ENCODE measurements at regions not wholly inside any gene's neighbourhood (a gene's known extent, or its start where the extent isn't known, plus 50 kb on each side); places are given as distances from the start of the nearest gene placed in this dataset.

GRCh38 chrX:55813150-55813549 lies 95.6 kb downstream of the RRAGB start:
- TF ChIP-seq CTCF (IDR thresholded peaks at IDR 0.05): no peak
- ChIA-PET CTCF (no interaction called here), POLR2A (no interaction called here)
- ATAC-seq (ENCODE audit: low read depth) (no peak), DNase-seq (no peak)
- H3K9me3 Mint-ChIP-seq: no peaks in the 10 kb centered on the region
- H3K4me3 Mint-ChIP-seq: no peak overlapping the region
- intact Hi-C loops (cut with micrococcal nuclease): loop anchor here (10.0 kb wide), 1 partner anchor 52 kb away; no protein-coding TSS in a partner anchor
- no peaks in the 10 kb centered on the region for H3K27me3 Mint-ChIP-seq
- no peaks in the 10 kb centered on the region for H3K36me3 Mint-ChIP-seq (ENCODE audit: low read depth)
- no peaks in the 10 kb centered on the region for H3K4me1 Mint-ChIP-seq
- H3K27ac Mint-ChIP-seq: no peak overlapping the region

- intact Hi-C loops (cut with micrococcal nuclease): loop anchor here (10.0 kb wide), 1 partner anchor 49 kb away; no protein-coding TSS in a partner anchor
- ChIA-PET CTCF (no interaction called here), POLR2A (no interaction called here)
- Mint-ChIP-seq H3K4me3 (no peak overlapping the region), H3K36me3 (ENCODE audit: low read depth) (no peaks in the 10 kb centered on the region), H3K9me3 (no peaks in the 10 kb centered on the region), H3K27me3 (no peaks in the 10 kb centered on the region), H3K27ac (no peak overlapping the region), H3K4me1 (no peaks in the 10 kb centered on the region)
- DNase-seq (no peak), ATAC-seq (ENCODE audit: low read depth) (no peak)
- no peak for TF ChIP-seq CTCF (IDR thresholded peaks at IDR 0.05)
These were observed 98.0 kb downstream of the RRAGB start for GRCh38 chrX:55815546-55815945.

- H3K4me3 Mint-ChIP-seq: no peak overlapping the region
These were observed 98.5 kb downstream of the RRAGB start for GRCh38 chrX:55816023-55816422.

GRCh38 chrX:55818673-55819375 lies 101.3 kb downstream of the RRAGB start:
- CTCF ChIA-PET: no interaction called here
- H3K27ac Mint-ChIP-seq: no peak overlapping the region
- TF ChIP-seq CTCF (IDR thresholded peaks at IDR 0.05): no peak
- no peak for DNase-seq
- no peaks in the 10 kb centered on the region for H3K36me3 Mint-ChIP-seq (ENCODE audit: low read depth)
- H3K4me1 Mint-ChIP-seq: no peaks in the 10 kb centered on the region
- POLR2A ChIA-PET: no interaction called here
- H3K27me3 Mint-ChIP-seq: no peaks in the 10 kb centered on the region
- no peak overlapping the region for H3K4me3 Mint-ChIP-seq
- no peak for ATAC-seq (ENCODE audit: low read depth)
- intact Hi-C loops (cut with micrococcal nuclease): loop anchor here (10.0 kb wide), 1 partner anchor 46 kb away; no protein-coding TSS in a partner anchor
- peaks cover 6% of the 10 kb centered on the region for H3K9me3 Mint-ChIP-seq

More at GRCh38 chrX:55816023-55816422, 98.5 kb downstream of the RRAGB start:
- TF ChIP-seq CTCF (IDR thresholded peaks at IDR 0.05): no peak
- Mint-ChIP-seq H3K27ac (no peak overlapping the region), H3K9me3 (no peaks in the 10 kb centered on the region), H3K36me3 (ENCODE audit: low read depth) (no peaks in the 10 kb centered on the region), H3K27me3 (no peaks in the 10 kb centered on the region), H3K4me1 (no peaks in the 10 kb centered on the region)
- DNase-seq: no peak
- intact Hi-C loops (cut with micrococcal nuclease): loop anchor here (10.0 kb wide), 1 partner anchor 49 kb away; no protein-coding TSS in a partner anchor
- ChIA-PET POLR2A (no interaction called here), CTCF (no interaction called here)
- no peak for ATAC-seq (ENCODE audit: low read depth)

- intact Hi-C loops (cut with micrococcal nuclease): no loop called here
- H3K27me3 Mint-ChIP-seq: no peaks in the 10 kb centered on the region
- H3K9me3 Mint-ChIP-seq: peaks cover 6% of the 10 kb centered on the region
- DNase-seq: no peak
- CTCF ChIA-PET: no interaction called here
- TF ChIP-seq CTCF (IDR thresholded peaks at IDR 0.05): no peak
- H3K4me3 Mint-ChIP-seq: no peak overlapping the region
- peaks cover 1% of the 10 kb centered on the region for H3K4me1 Mint-ChIP-seq
- no peak overlapping the region for H3K27ac Mint-ChIP-seq
- POLR2A ChIA-PET: no interaction called here
- no peak for ATAC-seq (ENCODE audit: low read depth)
- no peaks in the 10 kb centered on the region for H3K36me3 Mint-ChIP-seq (ENCODE audit: low read depth)
These were observed 121.9 kb downstream of the RRAGB start for GRCh38 chrX:55839485-55839884.
